Tibial nerve (tissue), 3 donors: ENCODE measurements at regions not wholly inside any gene's neighbourhood (a gene's known extent, or its start where the extent isn't known, plus 50 kb on each side); places are given as distances from the start of the nearest gene placed in this dataset.

Experiments
- POLR2A ChIP-seq, 2 donors: fragments of 450-650 bp; IDR thresholded peaks; one replicate each; pipeline ENCODE4 v1.6.1; 2017; ENCODE audit warnings: antibody characterized with exemption in 2 of 2, mild to moderate bottlenecking in 2 of 2, moderate library complexity in 2 of 2
- TF ChIP-seq, protein P1 (sequence below), 5 experiments: fragments of 200-600 bp in 3 of 5; fragments of 450-650 bp in 2 of 5; sonication (generic) in 3 of 5; IDR thresholded peaks; one replicate each; pipeline ENCODE4 v1.5.1; 2016 to 2019; ENCODE audit warnings: antibody characterized with exemption in 5 of 5, mild to moderate bottlenecking in 3 of 5, moderate library complexity in 2 of 5

DNA sequence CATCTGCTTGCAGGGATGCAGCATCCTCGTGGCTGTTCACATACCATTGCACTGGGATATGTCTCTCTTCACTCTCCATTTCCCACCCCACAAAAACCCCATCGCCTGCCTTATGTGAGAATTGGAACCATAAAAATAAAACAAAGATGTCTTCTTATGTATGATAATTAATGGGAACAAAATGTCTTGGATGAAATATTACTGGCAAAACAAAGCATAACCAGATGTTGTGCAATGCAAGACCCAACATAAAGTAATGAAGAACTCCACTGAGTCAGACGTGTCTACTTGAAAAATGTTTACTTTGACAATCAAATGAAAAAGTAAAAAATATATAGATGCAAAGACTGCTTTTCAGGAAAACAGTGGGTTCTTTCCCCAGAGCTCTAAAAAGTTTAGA lies 611.3 kb upstream of the SYT4 start:
- TF ChIP-seq, protein P1, sequence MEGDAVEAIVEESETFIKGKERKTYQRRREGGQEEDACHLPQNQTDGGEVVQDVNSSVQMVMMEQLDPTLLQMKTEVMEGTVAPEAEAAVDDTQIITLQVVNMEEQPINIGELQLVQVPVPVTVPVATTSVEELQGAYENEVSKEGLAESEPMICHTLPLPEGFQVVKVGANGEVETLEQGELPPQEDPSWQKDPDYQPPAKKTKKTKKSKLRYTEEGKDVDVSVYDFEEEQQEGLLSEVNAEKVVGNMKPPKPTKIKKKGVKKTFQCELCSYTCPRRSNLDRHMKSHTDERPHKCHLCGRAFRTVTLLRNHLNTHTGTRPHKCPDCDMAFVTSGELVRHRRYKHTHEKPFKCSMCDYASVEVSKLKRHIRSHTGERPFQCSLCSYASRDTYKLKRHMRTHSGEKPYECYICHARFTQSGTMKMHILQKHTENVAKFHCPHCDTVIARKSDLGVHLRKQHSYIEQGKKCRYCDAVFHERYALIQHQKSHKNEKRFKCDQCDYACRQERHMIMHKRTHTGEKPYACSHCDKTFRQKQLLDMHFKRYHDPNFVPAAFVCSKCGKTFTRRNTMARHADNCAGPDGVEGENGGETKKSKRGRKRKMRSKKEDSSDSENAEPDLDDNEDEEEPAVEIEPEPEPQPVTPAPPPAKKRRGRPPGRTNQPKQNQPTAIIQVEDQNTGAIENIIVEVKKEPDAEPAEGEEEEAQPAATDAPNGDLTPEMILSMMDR (IDR thresholded peaks at IDR 0.05), result no peak
- no peak for TF ChIP-seq POLR2A (IDR thresholded peaks at IDR 0.05)
